ENCODE measurements at regions not wholly inside any gene's neighbourhood (a gene's known extent, or its start where the extent isn't known, plus 50 kb on each side); places are given as distances from the start of the nearest gene placed in this dataset.

- H4K12ac ChIP-seq (ENCODE audit: low read depth, low read length), result no peak overlapping the region
- no peaks in the 10 kb centered on the region for H3K27me3 ChIP-seq (ENCODE audit: insufficient read depth, low read length)
- no peak overlapping the region for H3K4me2 ChIP-seq (ENCODE audit: low read length)
- H2AFZ ChIP-seq (ENCODE audit: insufficient read depth, low read length, poor library complexity), result no peak overlapping the region
- no peak overlapping the region for H3K4me3 ChIP-seq (ENCODE audit: low read depth, low read length)
- no peaks in the 10 kb centered on the region for H3K79me1 ChIP-seq (ENCODE audit: low read length)
- H3K4ac ChIP-seq (ENCODE audit: low read depth, low read length), result no peak overlapping the region
- H4K8ac ChIP-seq (ENCODE audit: low read depth, low read length), result no peak overlapping the region
- no peaks in the 10 kb centered on the region for H3K36me3 ChIP-seq (ENCODE audit: control insufficient read depth in 1 of 2, insufficient read depth in 2 of 2, low read length in 2 of 2)
- H3K4me1 ChIP-seq (ENCODE audit: control insufficient read depth in 1 of 2, insufficient read depth in 2 of 2, low read length in 2 of 2), result no peaks in the 10 kb centered on the region
- no peak for DNase-seq
- no CpG with 5 or more reads among the region's 6 CpGs for WGBS (ENCODE audit: extremely low coverage, insufficient coverage, insufficient read length)
- H3K18ac ChIP-seq (ENCODE audit: low read length), result no peak overlapping the region
- H3K9ac ChIP-seq (ENCODE audit: low read length), result no peak overlapping the region
- no peaks in the 10 kb centered on the region for H3K9me3 ChIP-seq (ENCODE audit: insufficient read depth, low read depth, low read length)
- H3K27ac ChIP-seq (ENCODE audit: low read depth, low read length), result no peak overlapping the region
- no peak overlapping the region for H2BK5ac ChIP-seq (ENCODE audit: low read depth, low read length, poor library complexity)
- no peak overlapping the region for H2AK5ac ChIP-seq (ENCODE audit: low read length)
- no peak overlapping the region for H4K91ac ChIP-seq (ENCODE audit: low read depth, low read length)
- H3K23ac ChIP-seq (ENCODE audit: low read length), result no peak overlapping the region
- H2BK120ac ChIP-seq (ENCODE audit: insufficient read depth, low read length, poor library complexity), result no peak overlapping the region
- H2BK12ac ChIP-seq (ENCODE audit: low read length), result no peak overlapping the region
- no peaks in the 10 kb centered on the region for H3K79me2 ChIP-seq (ENCODE audit: control insufficient read depth, insufficient read depth, low read length, poor library complexity)
- H3K14ac ChIP-seq (ENCODE audit: low read length), result no peak overlapping the region
Observed at GRCh38 chr14:29062466-29062865, 295.9 kb downstream of the FOXG1 start.

- Histone ChIP-seq H2AK5ac (ENCODE audit: low read length) (no peak overlapping the region), H3K9ac (ENCODE audit: low read length) (no peak overlapping the region), H3K18ac (ENCODE audit: low read length) (no peak overlapping the region), H3K27ac (ENCODE audit: low read depth, low read length) (no peak overlapping the region), H2BK120ac (ENCODE audit: insufficient read depth, low read length, poor library complexity) (no peak overlapping the region), H3K23ac (ENCODE audit: low read length) (no peak overlapping the region), H2BK12ac (ENCODE audit: low read length) (no peak overlapping the region), H4K8ac (ENCODE audit: low read depth, low read length) (no peak overlapping the region), H3K9me3 (ENCODE audit: insufficient read depth, low read depth, low read length) (no peaks in the 10 kb centered on the region), H4K12ac (ENCODE audit: low read depth, low read length) (no peak overlapping the region), H2BK5ac (ENCODE audit: low read depth, low read length, poor library complexity) (no peak overlapping the region), H3K4ac (ENCODE audit: low read depth, low read length) (no peak overlapping the region), H3K4me3 (ENCODE audit: low read depth, low read length) (no peak overlapping the region), H3K4me1 (ENCODE audit: control insufficient read depth in 1 of 2, insufficient read depth in 2 of 2, low read length in 2 of 2) (no peaks in the 10 kb centered on the region), H4K91ac (ENCODE audit: low read depth, low read length) (no peak overlapping the region), H3K14ac (ENCODE audit: low read length) (no peak overlapping the region), H2AFZ (ENCODE audit: insufficient read depth, low read length, poor library complexity) (no peak overlapping the region), H3K27me3 (ENCODE audit: insufficient read depth, low read length) (no peaks in the 10 kb centered on the region), H3K36me3 (ENCODE audit: control insufficient read depth in 1 of 2, insufficient read depth in 2 of 2, low read length in 2 of 2) (no peaks in the 10 kb centered on the region), H3K79me2 (ENCODE audit: control insufficient read depth, insufficient read depth, low read length, poor library complexity) (no peaks in the 10 kb centered on the region), H3K4me2 (ENCODE audit: low read length) (no peak overlapping the region), H3K79me1 (ENCODE audit: low read length) (no peaks in the 10 kb centered on the region)
- no CpG with 5 or more reads among the region's 4 CpGs for WGBS (ENCODE audit: extremely low coverage, insufficient coverage, insufficient read length)
- DNase-seq, result no peak
Observed at GRCh38 chr14:29062976-29063375, 296.4 kb downstream of the FOXG1 start.

GRCh38 chr14:29064305-29064900 is 297.8 kb downstream of the FOXG1 start:
- no peaks in the 10 kb centered on the region for H3K79me2 ChIP-seq (ENCODE audit: control insufficient read depth, insufficient read depth, low read length, poor library complexity)

GRCh38 chr14:29069228-29069627 is 302.6 kb downstream of the FOXG1 start:
- WGBS (ENCODE audit: extremely low coverage, insufficient coverage, insufficient read length), result no CpG with 5 or more reads among the region's 1 CpG
- H3K14ac ChIP-seq (ENCODE audit: low read length), result no peak overlapping the region
- H3K27ac ChIP-seq (ENCODE audit: low read depth, low read length), result no peak overlapping the region
- H3K23ac ChIP-seq (ENCODE audit: low read length), result no peak overlapping the region
- H3K27me3 ChIP-seq (ENCODE audit: insufficient read depth, low read length), result no peaks in the 10 kb centered on the region
- no peak overlapping the region for H4K8ac ChIP-seq (ENCODE audit: low read depth, low read length)
- H3K36me3 ChIP-seq (ENCODE audit: control insufficient read depth in 1 of 2, insufficient read depth in 2 of 2, low read length in 2 of 2), result no peaks in the 10 kb centered on the region
- no peak overlapping the region for H3K4ac ChIP-seq (ENCODE audit: low read depth, low read length)
- no peak overlapping the region for H4K91ac ChIP-seq (ENCODE audit: low read depth, low read length)
- no peak overlapping the region for H3K4me2 ChIP-seq (ENCODE audit: low read length)
- no peak for DNase-seq
- no peaks in the 10 kb centered on the region for H3K9me3 ChIP-seq (ENCODE audit: insufficient read depth, low read depth, low read length)
- H4K12ac ChIP-seq (ENCODE audit: low read depth, low read length), result no peak overlapping the region
- no peak overlapping the region for H3K18ac ChIP-seq (ENCODE audit: low read length)
- no peaks in the 10 kb centered on the region for H3K79me2 ChIP-seq (ENCODE audit: control insufficient read depth, insufficient read depth, low read length, poor library complexity)
- H2BK5ac ChIP-seq (ENCODE audit: low read depth, low read length, poor library complexity), result no peak overlapping the region
- H2BK120ac ChIP-seq (ENCODE audit: insufficient read depth, low read length, poor library complexity), result no peak overlapping the region
- H2AK5ac ChIP-seq (ENCODE audit: low read length), result no peak overlapping the region
- H3K4me1 ChIP-seq (ENCODE audit: control insufficient read depth in 1 of 2, insufficient read depth in 2 of 2, low read length in 2 of 2), result no peaks in the 10 kb centered on the region
- no peak overlapping the region for H2AFZ ChIP-seq (ENCODE audit: insufficient read depth, low read length, poor library complexity)
- no peak overlapping the region for H3K4me3 ChIP-seq (ENCODE audit: low read depth, low read length)
- no peaks in the 10 kb centered on the region for H3K79me1 ChIP-seq (ENCODE audit: low read length)
- no peak overlapping the region for H3K9ac ChIP-seq (ENCODE audit: low read length)
- no peak overlapping the region for H2BK12ac ChIP-seq (ENCODE audit: low read length)

More at GRCh38 chr14:29064305-29064900, 297.8 kb downstream of the FOXG1 start:
- no peak overlapping the region for H4K12ac ChIP-seq (ENCODE audit: low read depth, low read length)
- no peak overlapping the region for H2BK120ac ChIP-seq (ENCODE audit: insufficient read depth, low read length, poor library complexity)
- DNase-seq, result no peak
- H3K23ac ChIP-seq (ENCODE audit: low read length), result no peak overlapping the region
- no peak overlapping the region for H3K18ac ChIP-seq (ENCODE audit: low read length)
- H3K9me3 ChIP-seq (ENCODE audit: insufficient read depth, low read depth, low read length), result no peaks in the 10 kb centered on the region
- H3K14ac ChIP-seq (ENCODE audit: low read length), result no peak overlapping the region
- no peaks in the 10 kb centered on the region for H3K36me3 ChIP-seq (ENCODE audit: control insufficient read depth in 1 of 2, insufficient read depth in 2 of 2, low read length in 2 of 2)
- no peak overlapping the region for H3K4me3 ChIP-seq (ENCODE audit: low read depth, low read length)
- no peak overlapping the region for H3K27ac ChIP-seq (ENCODE audit: low read depth, low read length)
- no peak overlapping the region for H2AFZ ChIP-seq (ENCODE audit: insufficient read depth, low read length, poor library complexity)
- H3K27me3 ChIP-seq (ENCODE audit: insufficient read depth, low read length), result no peaks in the 10 kb centered on the region
- no peaks in the 10 kb centered on the region for H3K79me1 ChIP-seq (ENCODE audit: low read length)
- H3K4ac ChIP-seq (ENCODE audit: low read depth, low read length), result no peak overlapping the region
- no peak overlapping the region for H2BK12ac ChIP-seq (ENCODE audit: low read length)
- H2BK5ac ChIP-seq (ENCODE audit: low read depth, low read length, poor library complexity), result no peak overlapping the region
- no CpG with 5 or more reads among the region's 3 CpGs for WGBS (ENCODE audit: extremely low coverage, insufficient coverage, insufficient read length)
- no peak overlapping the region for H3K4me2 ChIP-seq (ENCODE audit: low read length)
- no peak overlapping the region for H2AK5ac ChIP-seq (ENCODE audit: low read length)
- no peaks in the 10 kb centered on the region for H3K4me1 ChIP-seq (ENCODE audit: control insufficient read depth in 1 of 2, insufficient read depth in 2 of 2, low read length in 2 of 2)
- H4K91ac ChIP-seq (ENCODE audit: low read depth, low read length), result no peak overlapping the region
- no peak overlapping the region for H4K8ac ChIP-seq (ENCODE audit: low read depth, low read length)
- no peak overlapping the region for H3K9ac ChIP-seq (ENCODE audit: low read length)
